ENCODE measurements at regions not wholly inside any gene's neighbourhood (a gene's known extent, or its start where the extent isn't known, plus 50 kb on each side); places are given as distances from the start of the nearest gene placed in this dataset.

DNA sequence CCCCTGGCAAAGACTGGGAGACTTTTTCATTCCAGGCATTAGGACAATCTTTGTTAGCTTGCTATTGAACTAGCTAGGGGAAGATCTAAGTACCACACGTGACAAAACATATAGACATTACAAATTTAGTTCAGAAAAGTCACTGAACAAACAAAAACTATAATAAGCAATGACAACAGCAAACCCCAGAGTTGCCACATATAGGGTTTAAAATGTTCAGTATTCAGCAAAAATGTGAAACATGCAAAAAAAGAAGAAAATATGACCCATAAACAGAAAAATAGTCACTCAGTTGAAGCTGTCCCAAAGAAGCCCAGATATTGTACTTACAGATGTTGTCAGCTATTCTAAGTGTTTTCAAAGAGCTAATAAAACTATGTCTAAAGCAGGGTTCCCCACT lies 431.1 kb upstream of the CDH2 start:
- no peaks in the 10 kb centered on the region for H3K9me3 ChIP-seq (ENCODE audit: control insufficient read depth in 2 of 2, low read length in 2 of 2)
- no peak overlapping the region for H3K4me3 ChIP-seq (ENCODE audit: low read length in 2 of 2)
- H3K27ac ChIP-seq (ENCODE audit: low read depth in 2 of 2, low read length in 2 of 2) = no peak overlapping the region
- H3K9ac ChIP-seq (ENCODE audit: low read depth in 1 of 2, low read length in 2 of 2) = no peak overlapping the region
- H3K36me3 ChIP-seq (ENCODE audit: control insufficient read depth in 2 of 2, insufficient read depth in 2 of 2, low read length in 2 of 2) = no peaks in the 10 kb centered on the region
- no peaks in the 10 kb centered on the region for H3K27me3 ChIP-seq (ENCODE audit: control insufficient read depth in 2 of 2, insufficient read depth in 2 of 2, low read length in 2 of 2)
- H3K4me1 ChIP-seq (ENCODE audit: control insufficient read depth in 2 of 2, insufficient read depth in 2 of 2, low read length in 2 of 2) = no peaks in the 10 kb centered on the region

DNA sequence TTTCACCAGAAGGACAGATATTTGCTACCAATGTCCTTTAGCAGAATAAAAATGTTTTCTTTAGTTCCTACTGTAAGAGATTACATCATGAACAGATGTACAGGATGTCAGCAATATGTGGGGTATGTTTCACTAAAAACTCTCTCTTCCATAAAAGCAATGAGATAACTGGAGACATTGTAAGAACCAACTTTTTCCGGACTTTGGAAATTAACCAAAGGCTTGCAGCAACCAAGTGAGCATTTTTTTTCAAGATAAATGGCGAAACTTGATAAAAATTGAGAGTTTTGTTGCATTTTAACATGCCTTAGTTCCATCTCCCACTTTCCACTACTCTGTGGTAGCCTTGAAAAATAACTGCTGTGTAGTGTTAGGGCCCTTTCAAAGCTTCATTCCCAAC lies 429.8 kb upstream of the CDH2 start:
- Histone ChIP-seq H3K9ac (ENCODE audit: low read depth in 1 of 2, low read length in 2 of 2) (no peak overlapping the region), H3K36me3 (ENCODE audit: control insufficient read depth in 2 of 2, insufficient read depth in 2 of 2, low read length in 2 of 2) (no peaks in the 10 kb centered on the region), H3K4me1 (ENCODE audit: control insufficient read depth in 2 of 2, insufficient read depth in 2 of 2, low read length in 2 of 2) (no peaks in the 10 kb centered on the region), H3K9me3 (ENCODE audit: control insufficient read depth in 2 of 2, low read length in 2 of 2) (no peaks in the 10 kb centered on the region), H3K4me3 (ENCODE audit: low read length in 2 of 2) (no peak overlapping the region), H3K27ac (ENCODE audit: low read depth in 2 of 2, low read length in 2 of 2) (no peak overlapping the region), H3K27me3 (ENCODE audit: control insufficient read depth in 2 of 2, insufficient read depth in 2 of 2, low read length in 2 of 2) (no peaks in the 10 kb centered on the region)

DNA sequence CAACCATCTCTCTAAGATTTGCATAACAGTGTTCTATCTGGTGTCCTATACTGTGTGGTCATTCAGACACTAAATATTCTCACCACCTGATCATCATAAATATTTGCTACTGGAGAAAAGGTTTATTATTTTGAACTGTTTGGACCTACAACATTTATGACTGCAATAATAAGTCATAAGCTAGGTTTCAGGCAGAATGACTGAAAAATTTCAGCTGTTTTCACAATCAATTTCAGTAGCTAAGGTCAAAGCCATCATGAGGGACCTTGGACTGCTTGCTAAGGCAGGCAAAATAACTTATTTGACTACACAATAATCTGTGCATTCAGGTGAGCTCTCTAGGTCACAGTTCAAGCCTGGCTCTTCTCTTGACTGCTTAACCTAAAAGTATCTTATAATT lies 425.5 kb upstream of the CDH2 start:
- Histone ChIP-seq H3K36me3 (ENCODE audit: control insufficient read depth in 2 of 2, insufficient read depth in 2 of 2, low read length in 2 of 2) (no peaks in the 10 kb centered on the region), H3K27ac (ENCODE audit: low read depth in 2 of 2, low read length in 2 of 2) (no peak overlapping the region), H3K9ac (ENCODE audit: low read depth in 1 of 2, low read length in 2 of 2) (no peak overlapping the region), H3K27me3 (ENCODE audit: control insufficient read depth in 2 of 2, insufficient read depth in 2 of 2, low read length in 2 of 2) (no peaks in the 10 kb centered on the region), H3K4me1 (ENCODE audit: control insufficient read depth in 2 of 2, insufficient read depth in 2 of 2, low read length in 2 of 2) (no peaks in the 10 kb centered on the region), H3K4me3 (ENCODE audit: low read length in 2 of 2) (no peak overlapping the region), H3K9me3 (ENCODE audit: control insufficient read depth in 2 of 2, low read length in 2 of 2) (no peaks in the 10 kb centered on the region)

DNA sequence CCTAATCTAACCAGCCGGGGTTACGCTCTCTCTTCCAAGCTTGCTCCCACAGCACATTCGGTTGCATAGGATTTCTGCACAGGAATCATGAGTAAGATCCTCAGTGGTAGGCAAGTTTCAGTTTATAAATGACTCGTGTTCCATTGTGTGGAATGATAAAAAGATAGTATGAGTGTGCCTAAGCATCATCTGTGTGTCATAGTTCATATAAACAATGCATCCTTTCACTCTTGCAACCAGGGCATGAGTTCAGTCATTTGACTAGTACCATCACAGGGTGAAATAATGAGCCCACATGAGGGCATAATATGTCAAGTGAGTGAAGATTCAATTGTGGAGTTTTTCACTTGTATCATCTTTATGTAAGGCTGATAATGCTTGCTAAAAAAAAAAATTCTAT lies 417.1 kb upstream of the CDH2 start:
- H3K27ac ChIP-seq (ENCODE audit: low read depth in 2 of 2, low read length in 2 of 2) = no peak overlapping the region
- no peaks in the 10 kb centered on the region for H3K9me3 ChIP-seq (ENCODE audit: control insufficient read depth in 2 of 2, low read length in 2 of 2)
- H3K9ac ChIP-seq (ENCODE audit: low read depth in 1 of 2, low read length in 2 of 2) = no peak overlapping the region
- H3K36me3 ChIP-seq (ENCODE audit: control insufficient read depth in 2 of 2, insufficient read depth in 2 of 2, low read length in 2 of 2) = no peaks in the 10 kb centered on the region
- H3K27me3 ChIP-seq (ENCODE audit: control insufficient read depth in 2 of 2, insufficient read depth in 2 of 2, low read length in 2 of 2) = no peaks in the 10 kb centered on the region
- H3K4me3 ChIP-seq (ENCODE audit: low read length in 2 of 2) = no peak overlapping the region
- no peaks in the 10 kb centered on the region for H3K4me1 ChIP-seq (ENCODE audit: control insufficient read depth in 2 of 2, insufficient read depth in 2 of 2, low read length in 2 of 2)

DNA sequence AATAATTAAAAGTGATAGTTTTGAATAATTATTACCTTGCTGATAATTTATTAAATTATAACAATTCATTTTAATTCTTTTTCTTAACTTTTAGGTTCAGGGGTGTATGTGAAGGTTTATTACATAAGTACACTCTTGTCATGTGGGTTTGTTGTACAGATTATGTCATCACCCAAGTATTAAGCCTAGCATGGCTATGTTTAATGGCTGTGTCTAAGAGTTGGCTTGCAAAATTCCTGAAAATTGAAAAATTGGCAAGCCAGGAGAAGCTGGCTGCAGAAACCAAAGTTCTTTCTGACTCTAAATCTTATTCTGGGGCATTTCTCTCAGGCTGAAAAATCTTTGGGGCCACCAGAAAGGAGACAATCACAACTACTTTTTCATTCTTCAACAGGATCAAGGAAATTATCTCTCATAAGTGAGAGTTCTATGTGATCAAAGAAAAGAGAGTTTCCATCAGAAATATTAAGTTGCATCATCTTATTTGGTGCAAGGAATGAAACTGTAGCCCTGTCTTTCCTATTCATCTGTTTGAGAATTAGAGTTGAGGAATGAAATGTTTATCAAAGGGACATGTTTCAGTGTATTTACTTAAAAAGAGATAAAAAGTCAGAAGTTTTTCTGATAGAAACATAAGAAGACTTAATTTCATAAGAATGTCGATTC lies 412.1 kb upstream of the CDH2 start:
- no peaks in the 10 kb centered on the region for H3K4me1 ChIP-seq (ENCODE audit: control insufficient read depth in 2 of 2, insufficient read depth in 2 of 2, low read length in 2 of 2)
- no peaks in the 10 kb centered on the region for H3K9me3 ChIP-seq (ENCODE audit: control insufficient read depth in 2 of 2, low read length in 2 of 2)
- H3K27me3 ChIP-seq (ENCODE audit: control insufficient read depth in 2 of 2, insufficient read depth in 2 of 2, low read length in 2 of 2) = no peaks in the 10 kb centered on the region
- H3K27ac ChIP-seq (ENCODE audit: low read depth in 2 of 2, low read length in 2 of 2) = no peak overlapping the region
- no peak overlapping the region for H3K9ac ChIP-seq (ENCODE audit: low read depth in 1 of 2, low read length in 2 of 2)
- H3K4me3 ChIP-seq (ENCODE audit: low read length in 2 of 2) = no peak overlapping the region
- no peaks in the 10 kb centered on the region for H3K36me3 ChIP-seq (ENCODE audit: control insufficient read depth in 2 of 2, insufficient read depth in 2 of 2, low read length in 2 of 2)

DNA sequence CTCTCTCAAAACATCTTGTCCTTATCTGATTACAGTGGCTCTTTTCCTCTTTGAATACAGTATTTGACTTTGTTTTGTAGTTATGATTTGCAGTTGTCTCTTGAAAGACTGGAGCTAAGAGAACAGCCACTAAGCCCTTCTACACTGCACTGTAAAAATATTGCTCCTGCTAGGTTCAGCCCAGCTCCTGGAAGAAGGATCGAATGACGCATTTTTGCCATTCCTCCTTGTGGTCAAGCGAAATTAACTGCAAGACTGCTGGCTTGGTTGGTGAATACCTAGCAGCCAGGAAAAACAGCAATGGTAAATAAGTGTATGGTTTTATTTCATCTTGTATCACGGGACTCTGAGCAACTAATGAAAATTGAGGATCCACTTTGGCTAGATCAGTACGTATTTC lies 407.8 kb upstream of the CDH2 start:
- Histone ChIP-seq H3K36me3 (ENCODE audit: control insufficient read depth in 2 of 2, insufficient read depth in 2 of 2, low read length in 2 of 2) (no peaks in the 10 kb centered on the region), H3K9me3 (ENCODE audit: control insufficient read depth in 2 of 2, low read length in 2 of 2) (no peaks in the 10 kb centered on the region)

DNA sequence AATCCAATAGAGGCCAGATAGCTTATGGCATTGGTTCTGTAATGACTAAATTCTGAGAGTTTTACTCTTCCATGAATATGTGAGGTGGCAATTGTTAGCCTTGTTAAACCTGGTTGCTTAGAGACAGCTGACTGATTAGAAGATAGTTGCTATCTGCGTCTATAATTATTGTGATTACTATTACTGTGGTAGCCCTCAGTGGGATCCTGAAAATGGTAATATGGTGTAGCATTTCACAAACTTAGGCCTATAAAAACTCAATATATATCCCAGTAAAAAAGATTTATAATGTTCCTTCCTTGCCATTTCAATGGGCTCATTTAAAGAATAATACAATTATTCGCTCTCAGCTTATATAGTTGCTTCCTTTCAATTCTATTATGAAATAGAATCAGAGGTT lies 405.8 kb upstream of the CDH2 start:
- Histone ChIP-seq H3K4me3 (ENCODE audit: low read length in 2 of 2) (no peak overlapping the region), H3K9me3 (ENCODE audit: control insufficient read depth in 2 of 2, low read length in 2 of 2) (no peaks in the 10 kb centered on the region), H3K9ac (ENCODE audit: low read depth in 1 of 2, low read length in 2 of 2) (no peak overlapping the region), H3K27ac (ENCODE audit: low read depth in 2 of 2, low read length in 2 of 2) (no peak overlapping the region), H3K27me3 (ENCODE audit: control insufficient read depth in 2 of 2, insufficient read depth in 2 of 2, low read length in 2 of 2) (no peaks in the 10 kb centered on the region), H3K36me3 (ENCODE audit: control insufficient read depth in 2 of 2, insufficient read depth in 2 of 2, low read length in 2 of 2) (no peaks in the 10 kb centered on the region), H3K4me1 (ENCODE audit: control insufficient read depth in 2 of 2, insufficient read depth in 2 of 2, low read length in 2 of 2) (no peaks in the 10 kb centered on the region)

More for the DNA sequence above, 407.8 kb upstream of the CDH2 start:
- Histone ChIP-seq H3K9ac (ENCODE audit: low read depth in 1 of 2, low read length in 2 of 2) (no peak overlapping the region), H3K4me3 (ENCODE audit: low read length in 2 of 2) (no peak overlapping the region), H3K4me1 (ENCODE audit: control insufficient read depth in 2 of 2, insufficient read depth in 2 of 2, low read length in 2 of 2) (no peaks in the 10 kb centered on the region), H3K27ac (ENCODE audit: low read depth in 2 of 2, low read length in 2 of 2) (no peak overlapping the region), H3K27me3 (ENCODE audit: control insufficient read depth in 2 of 2, insufficient read depth in 2 of 2, low read length in 2 of 2) (no peaks in the 10 kb centered on the region)

DNA sequence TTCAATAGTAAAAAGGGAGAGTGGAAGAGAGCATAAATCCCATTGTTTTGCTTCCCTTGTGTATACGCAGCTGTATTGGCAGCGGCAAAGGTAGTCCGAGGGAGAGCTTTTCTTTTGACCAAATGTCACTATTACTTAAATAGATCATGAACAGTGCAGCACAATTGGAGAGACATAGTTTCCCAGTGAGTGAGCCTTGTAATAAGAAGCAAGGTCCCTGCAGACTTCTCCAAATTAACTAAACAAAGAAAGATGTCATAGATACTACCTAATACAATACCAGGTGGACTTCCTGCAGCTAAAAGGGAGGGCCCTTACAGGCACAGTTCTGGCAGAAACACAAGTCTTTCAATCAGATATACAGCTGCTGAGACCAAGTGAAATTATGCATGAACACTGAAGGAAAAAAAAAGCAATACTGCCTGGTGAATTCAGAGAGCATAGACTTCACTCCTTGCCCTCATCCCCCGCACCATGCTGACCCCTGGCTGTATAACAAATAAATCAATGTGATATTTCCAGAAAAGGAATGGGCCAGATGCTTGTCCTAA lies 404.7 kb upstream of the CDH2 start:
- Histone ChIP-seq H3K9ac (ENCODE audit: low read depth in 1 of 2, low read length in 2 of 2) (no peak overlapping the region), H3K27ac (ENCODE audit: low read depth in 2 of 2, low read length in 2 of 2) (no peak overlapping the region), H3K4me3 (ENCODE audit: low read length in 2 of 2) (no peak overlapping the region), H3K36me3 (ENCODE audit: control insufficient read depth in 2 of 2, insufficient read depth in 2 of 2, low read length in 2 of 2) (no peaks in the 10 kb centered on the region), H3K27me3 (ENCODE audit: control insufficient read depth in 2 of 2, insufficient read depth in 2 of 2, low read length in 2 of 2) (no peaks in the 10 kb centered on the region), H3K4me1 (ENCODE audit: control insufficient read depth in 2 of 2, insufficient read depth in 2 of 2, low read length in 2 of 2) (no peaks in the 10 kb centered on the region), H3K9me3 (ENCODE audit: control insufficient read depth in 2 of 2, low read length in 2 of 2) (no peaks in the 10 kb centered on the region)

DNA sequence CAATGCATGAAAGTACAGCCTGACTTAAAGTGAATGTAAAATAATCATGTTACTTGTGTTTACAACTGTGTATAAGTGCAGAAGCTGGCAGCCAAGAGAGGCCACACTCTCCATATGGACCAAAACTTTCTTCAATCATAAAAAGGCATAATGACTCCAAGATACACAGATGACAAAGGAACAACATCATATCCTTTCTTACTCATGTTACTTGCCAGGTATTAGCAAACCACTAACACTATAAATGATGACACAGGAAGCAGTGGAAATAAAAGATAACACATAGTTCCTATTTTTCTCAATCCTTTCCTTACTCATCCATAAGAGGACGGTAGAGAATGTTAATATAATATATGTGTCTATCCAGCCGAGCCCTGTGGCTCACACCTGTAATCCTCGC lies 400.0 kb upstream of the CDH2 start:
- Histone ChIP-seq H3K4me3 (ENCODE audit: low read length in 2 of 2) (no peak overlapping the region), H3K27me3 (ENCODE audit: control insufficient read depth in 2 of 2, insufficient read depth in 2 of 2, low read length in 2 of 2) (no peaks in the 10 kb centered on the region), H3K36me3 (ENCODE audit: control insufficient read depth in 2 of 2, insufficient read depth in 2 of 2, low read length in 2 of 2) (no peaks in the 10 kb centered on the region), H3K9ac (ENCODE audit: low read depth in 1 of 2, low read length in 2 of 2) (no peak overlapping the region), H3K9me3 (ENCODE audit: control insufficient read depth in 2 of 2, low read length in 2 of 2) (no peaks in the 10 kb centered on the region), H3K27ac (ENCODE audit: low read depth in 2 of 2, low read length in 2 of 2) (no peak overlapping the region), H3K4me1 (ENCODE audit: control insufficient read depth in 2 of 2, insufficient read depth in 2 of 2, low read length in 2 of 2) (no peaks in the 10 kb centered on the region)

DNA sequence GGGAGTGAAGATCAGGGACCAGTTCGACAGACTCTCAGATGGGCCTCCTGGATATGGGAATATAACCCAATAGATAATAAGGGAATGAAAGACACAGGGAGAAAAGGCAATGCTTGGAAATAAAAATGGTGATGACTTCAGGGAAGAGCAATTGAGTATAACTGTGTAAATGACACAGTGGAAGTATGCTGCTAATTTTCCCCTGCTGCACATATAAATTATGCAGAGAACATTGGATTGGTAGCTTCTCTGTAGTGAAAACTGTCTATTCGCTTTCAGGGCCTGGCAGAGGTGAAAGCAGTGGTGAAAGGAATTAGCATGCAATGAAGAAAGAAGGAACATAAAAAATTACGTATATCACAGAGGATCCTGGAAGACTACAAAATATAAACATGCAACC lies 398.2 kb upstream of the CDH2 start:
- H3K4me3 ChIP-seq (ENCODE audit: low read length in 2 of 2) = no peak overlapping the region
- no peaks in the 10 kb centered on the region for H3K27me3 ChIP-seq (ENCODE audit: control insufficient read depth in 2 of 2, insufficient read depth in 2 of 2, low read length in 2 of 2)
- no peaks in the 10 kb centered on the region for H3K9me3 ChIP-seq (ENCODE audit: control insufficient read depth in 2 of 2, low read length in 2 of 2)
- no peak overlapping the region for H3K9ac ChIP-seq (ENCODE audit: low read depth in 1 of 2, low read length in 2 of 2)
- no peak overlapping the region for H3K27ac ChIP-seq (ENCODE audit: low read depth in 2 of 2, low read length in 2 of 2)
- no peaks in the 10 kb centered on the region for H3K36me3 ChIP-seq (ENCODE audit: control insufficient read depth in 2 of 2, insufficient read depth in 2 of 2, low read length in 2 of 2)
- H3K4me1 ChIP-seq (ENCODE audit: control insufficient read depth in 2 of 2, insufficient read depth in 2 of 2, low read length in 2 of 2) = no peaks in the 10 kb centered on the region

Data from mucosa of rectum (tissue), 2 donors.